ENCODE measurements at regions not wholly inside any gene's neighbourhood (a gene's known extent, or its start where the extent isn't known, plus 50 kb on each side); places are given as distances from the start of the nearest gene placed in this dataset.
"Not testable (repeated sequence)": the region's sequence is repeated elsewhere in the genome, so short reads cannot be mapped to it uniquely, and the experiment has no call there.

- Histone ChIP-seq H3K4me1 (ENCODE audit: insufficient read depth, low read length, poor library complexity, severe bottlenecking) (no peaks in the 10 kb centered on the region), H3K9me2 (ENCODE audit: insufficient read depth, low read length) (no peaks in the 10 kb centered on the region), H3K36me3 (ENCODE audit: insufficient read depth, low read length) (no peaks in the 10 kb centered on the region), H4K20me1 (ENCODE audit: insufficient read depth, low read length) (no peaks in the 10 kb centered on the region), H3K27ac (ENCODE audit: low read depth, low read length, poor library complexity, severe bottlenecking) (no peak overlapping the region), H2AFZ (ENCODE audit: low read length) (no peak overlapping the region), H3K79me2 (ENCODE audit: insufficient read depth, low read depth, low read length) (no peaks in the 10 kb centered on the region), H3K9me3 (ENCODE audit: low read length) (no peaks in the 10 kb centered on the region), H3K4me2 (ENCODE audit: low read length) (no peak overlapping the region), H3K4me3 (ENCODE audit: low read depth, low read length, poor library complexity, severe bottlenecking) (no peak overlapping the region)
- intact Hi-C loops (cut with micrococcal nuclease; ENCODE audit: unreplicated experiment) = no loop called here
- no TSS peak for BruUV-seq (replicated peaks)
- no peak for DNase-seq (ENCODE audit: low spot score)
- ChIA-PET POLR2A (no interaction called here), CTCF (ENCODE audit: unreplicated experiment) (no interaction called here)
- TF ChIP-seq, protein P1, sequence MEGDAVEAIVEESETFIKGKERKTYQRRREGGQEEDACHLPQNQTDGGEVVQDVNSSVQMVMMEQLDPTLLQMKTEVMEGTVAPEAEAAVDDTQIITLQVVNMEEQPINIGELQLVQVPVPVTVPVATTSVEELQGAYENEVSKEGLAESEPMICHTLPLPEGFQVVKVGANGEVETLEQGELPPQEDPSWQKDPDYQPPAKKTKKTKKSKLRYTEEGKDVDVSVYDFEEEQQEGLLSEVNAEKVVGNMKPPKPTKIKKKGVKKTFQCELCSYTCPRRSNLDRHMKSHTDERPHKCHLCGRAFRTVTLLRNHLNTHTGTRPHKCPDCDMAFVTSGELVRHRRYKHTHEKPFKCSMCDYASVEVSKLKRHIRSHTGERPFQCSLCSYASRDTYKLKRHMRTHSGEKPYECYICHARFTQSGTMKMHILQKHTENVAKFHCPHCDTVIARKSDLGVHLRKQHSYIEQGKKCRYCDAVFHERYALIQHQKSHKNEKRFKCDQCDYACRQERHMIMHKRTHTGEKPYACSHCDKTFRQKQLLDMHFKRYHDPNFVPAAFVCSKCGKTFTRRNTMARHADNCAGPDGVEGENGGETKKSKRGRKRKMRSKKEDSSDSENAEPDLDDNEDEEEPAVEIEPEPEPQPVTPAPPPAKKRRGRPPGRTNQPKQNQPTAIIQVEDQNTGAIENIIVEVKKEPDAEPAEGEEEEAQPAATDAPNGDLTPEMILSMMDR (conservative IDR thresholded peaks at IDR 0.05; ENCODE audit: low read length) = no peak
- TF ChIP-seq EZH2phosphoT487 (IDR thresholded peaks at IDR 0.05; ENCODE audit: borderline replicate concordance, low read depth, low read length) = no peak
Observed at GRCh38 chr4:71217688-71218087, 121.1 kb upstream of the SLC4A4 start.

GRCh38 chr4:71220848-71221247 lies 118.0 kb upstream of the SLC4A4 start:
- H3K4me3 ChIP-seq (ENCODE audit: low read depth, low read length, poor library complexity, severe bottlenecking); H3K27ac ChIP-seq (ENCODE audit: low read depth, low read length, poor library complexity, severe bottlenecking); H3K4me1 ChIP-seq (ENCODE audit: insufficient read depth, low read length, poor library complexity, severe bottlenecking); intact Hi-C loops (cut with micrococcal nuclease; ENCODE audit: unreplicated experiment); H3K4me2 ChIP-seq (ENCODE audit: low read length); H4K20me1 ChIP-seq (ENCODE audit: insufficient read depth, low read length); H3K9me2 ChIP-seq (ENCODE audit: insufficient read depth, low read length); H3K9me3 ChIP-seq (ENCODE audit: low read length); CTCF ChIA-PET (ENCODE audit: unreplicated experiment); H2AFZ ChIP-seq (ENCODE audit: low read length); H3K36me3 ChIP-seq (ENCODE audit: insufficient read depth, low read length); DNase-seq (ENCODE audit: low spot score); H3K79me2 ChIP-seq (ENCODE audit: insufficient read depth, low read depth, low read length); BruUV-seq (replicated peaks): not testable (repeated sequence)
- POLR2A ChIA-PET = interaction anchor here (0.5 to 0.6 kb wide), 2 partner anchors 626 to 1072 kb away, joined by 3 read pairs; no protein-coding TSS in a partner anchor

- Histone ChIP-seq H3K79me2 (ENCODE audit: insufficient read depth, low read depth, low read length) (no peaks in the 10 kb centered on the region), H3K36me3 (ENCODE audit: insufficient read depth, low read length) (no peaks in the 10 kb centered on the region), H3K9me3 (ENCODE audit: low read length) (no peaks in the 10 kb centered on the region), H3K27ac (ENCODE audit: low read depth, low read length, poor library complexity, severe bottlenecking) (no peak overlapping the region), H3K4me2 (ENCODE audit: low read length) (no peak overlapping the region), H3K4me1 (ENCODE audit: insufficient read depth, low read length, poor library complexity, severe bottlenecking) (no peaks in the 10 kb centered on the region), H2AFZ (ENCODE audit: low read length) (no peak overlapping the region), H3K9me2 (ENCODE audit: insufficient read depth, low read length) (no peaks in the 10 kb centered on the region), H4K20me1 (ENCODE audit: insufficient read depth, low read length) (no peaks in the 10 kb centered on the region), H3K4me3 (ENCODE audit: low read depth, low read length, poor library complexity, severe bottlenecking) (no peak overlapping the region)
- ChIA-PET CTCF (ENCODE audit: unreplicated experiment) (no interaction called here), POLR2A (interaction anchor here (0.6 kb wide), 2 partner anchors 376 to 1073 kb away, joined by 3 to 4 read pairs; no protein-coding TSS in a partner anchor)
- BruUV-seq (replicated peaks) = no TSS peak
- intact Hi-C loops (cut with micrococcal nuclease; ENCODE audit: unreplicated experiment) = no loop called here
- no peak for DNase-seq (ENCODE audit: low spot score)
- TF ChIP-seq, protein P1 (conservative IDR thresholded peaks at IDR 0.05; ENCODE audit: low read length) = no peak
- no peak for TF ChIP-seq EZH2phosphoT487 (IDR thresholded peaks at IDR 0.05; ENCODE audit: borderline replicate concordance, low read depth, low read length)
Observed at GRCh38 chr4:71221510-71222466, 117.0 kb upstream of the SLC4A4 start.
